GM23338 (cell line): ENCODE measurements at regions not wholly inside any gene's neighbourhood (a gene's known extent, or its start where the extent isn't known, plus 50 kb on each side); places are given as distances from the start of the nearest gene placed in this dataset.

Experiments
- CREB1 ChIP-seq: fragments of 250-450 bp; sonication (Bioruptor Pico); IDR thresholded peaks from 2 replicates; pipeline ENCODE4 v1.5.0; 2020; ENCODE audit warnings: low read depth, mild to moderate bottlenecking, moderate library complexity
- CTCF ChIP-seq, 2 experiments: fragments of 200-600 bp in 1 of 2; sonication (generic) in 1 of 2; conservative IDR thresholded peaks; 2 replicates each; pipeline versions ENCODE4 v1.5.1 to v1.6.1; 2016 to 2017; ENCODE audit warnings: antibody characterized with exemption in 2 of 2, low read depth in 2 of 2, mild to moderate bottlenecking in 2 of 2, moderate library complexity in 1 of 2
- EZH2 ChIP-seq: fragments of 200-600 bp; sonication (generic); IDR thresholded peaks from one replicate; pipeline ENCODE4 v1.8.0; 2017; ENCODE audit warnings: antibody characterized with exemption, mild to moderate bottlenecking, low read depth; ENCODE audit not compliant: unreplicated experiment
- EZH2phosphoT487 ChIP-seq: fragments of 200-600 bp; sonication (generic); IDR thresholded peaks from one replicate; pipeline ENCODE4 v1.8.1; 2018; ENCODE audit warnings: antibody characterized with exemption; ENCODE audit not compliant: unreplicated experiment
- JUNB ChIP-seq: IDR thresholded peaks from one replicate; pipeline ENCODE4 v1.6.1; 2016; ENCODE audit warnings: antibody characterized with exemption; ENCODE audit not compliant: unreplicated experiment
- NANOG ChIP-seq: IDR thresholded peaks from 2 replicates; pipeline ENCODE4 v1.6.1; 2016; ENCODE audit warnings: antibody characterized with exemption, borderline replicate concordance
- POLR2AphosphoS5 ChIP-seq: IDR thresholded peaks from 2 replicates; pipeline ENCODE4 v1.6.1; 2016; ENCODE audit warnings: antibody characterized with exemption, low read depth
- REST ChIP-seq: IDR thresholded peaks from one replicate; pipeline ENCODE4 v1.6.1; 2018; ENCODE audit warnings: antibody characterized with exemption; ENCODE audit not compliant: unreplicated experiment
- STAT1 ChIP-seq: IDR thresholded peaks from one replicate; pipeline ENCODE4 v1.6.1; 2016; ENCODE audit warnings: antibody characterized with exemption; ENCODE audit not compliant: unreplicated experiment
- ZNF114 ChIP-seq: fragments of 250-450 bp; sonication (Bioruptor Pico); IDR thresholded peaks from 2 replicates; pipeline ENCODE4 v1.5.0; 2020; ENCODE audit warnings: mild to moderate bottlenecking, moderate library complexity
- ZNF331 ChIP-seq: fragments of 250-450 bp; sonication (Bioruptor Pico); IDR thresholded peaks from 2 replicates; pipeline ENCODE4 v1.5.0; 2020; ENCODE audit warnings: low read depth, mild to moderate bottlenecking, moderate library complexity

- TF ChIP-seq EZH2, result no peak
- TF ChIP-seq REST, result no peak
- TF ChIP-seq STAT1, result no peak
- TF ChIP-seq CTCF (conservative IDR thresholded peaks at IDR 0.05; ENCODE audit: low read depth in 2 of 2), result no peak
- TF ChIP-seq ZNF331 (CRISPR knock-in tag), result no peak
- TF ChIP-seq ZNF114 (CRISPR knock-in tag), result no peak
- TF ChIP-seq POLR2AphosphoS5, result no peak
- TF ChIP-seq CREB1 (CRISPR knock-in tag), result no peak
- no peak for TF ChIP-seq JUNB
- TF ChIP-seq EZH2phosphoT487, result no peak
- TF ChIP-seq NANOG, result no peak
Observed at GRCh38 chr14:62645649-62646048, 399.6 kb downstream of the KCNH5 start.
